H1 (cell line): ENCODE measurements at regions not wholly inside any gene's neighbourhood (a gene's known extent, or its start where the extent isn't known, plus 50 kb on each side); places are given as distances from the start of the nearest gene placed in this dataset.

Experiments
- ATF2 ChIP-seq: IDR thresholded peaks from 2 replicates; pipeline ENCODE4 v1.6.1; 2012; ENCODE audit warnings: low read length, inconsistent platforms
- CTCF ChIP-seq, 3 experiments: IDR thresholded peaks; 1 replicate in 2 of 3; 2 replicates in 1 of 3; pipeline versions ENCODE4 v1.5.1 to v1.6.1; 2011; ENCODE audit warnings: low read length in 3 of 3, mild to moderate bottlenecking in 3 of 3, inconsistent platforms in 2 of 3, low read depth in 1 of 3, moderate library complexity in 1 of 3; ENCODE audit not compliant: insufficient read depth in 1 of 3; ENCODE audit errors: control extremely low read depth in 1 of 3
- RXRA ChIP-seq: IDR thresholded peaks from 2 replicates; pipeline ENCODE4 v1.6.1; 2011; ENCODE audit warnings: low read depth, mild to moderate bottlenecking, low read length, moderate library complexity; ENCODE audit not compliant: insufficient read depth
- TCF12 ChIP-seq: IDR thresholded peaks from 2 replicates; pipeline ENCODE4 v1.6.1; 2011; ENCODE audit warnings: low read depth, mild to moderate bottlenecking, low read length
- TEAD4 ChIP-seq: IDR thresholded peaks from 2 replicates; pipeline ENCODE4 v1.6.1; 2012; ENCODE audit warnings: low read depth, low read length, inconsistent platforms, mixed read lengths

- TF ChIP-seq ATF2 (no peak), CTCF (IDR thresholded peaks at IDR 0.05; ENCODE audit: control extremely low read depth in 1 of 3, insufficient read depth in 1 of 3, low read depth in 1 of 3, low read length in 3 of 3) (no peak), RXRA (no peak), TCF12 (no peak), TEAD4 (no peak)
Measured at GRCh38 chr14:101207041-101207440, 303.5 kb upstream of the RTL1 start (continued).
